ENCODE measurements at regions not wholly inside any gene's neighbourhood (a gene's known extent, or its start where the extent isn't known, plus 50 kb on each side); places are given as distances from the start of the nearest gene placed in this dataset.
A peak's percentile ranks its signal among the peaks of the same experiment; 100 is the strongest.

GRCh38 chr22:19621373-19622060 lies 92.8 kb upstream of the SEPTIN5 start:
- DNase-seq (ENCODE audit: low spot score) = no peak

- DNase-seq (ENCODE audit: low spot score) = no peak
Measured at GRCh38 chr22:19622061-19622441, 92.3 kb upstream of the SEPTIN5 start.

- DNase-seq (ENCODE audit: low spot score) = no peak
Measured at GRCh38 chr22:19625331-19626041, 88.8 kb upstream of the SEPTIN5 start.

GRCh38 chr22:19626042-19626587 lies 88.2 kb upstream of the SEPTIN5 start:
- DNase-seq (ENCODE audit: low spot score) = no peak

GRCh38 chr22:19626666-19627065 lies 87.6 kb upstream of the SEPTIN5 start:
- DNase-seq (ENCODE audit: low spot score) = no peak

GRCh38 chr22:19628038-19628776 lies 86.1 kb upstream of the SEPTIN5 start:
- DNase-seq (ENCODE audit: low spot score) = no peak

GRCh38 chr22:19629331-19629719 lies 85.0 kb upstream of the SEPTIN5 start:
- DNase-seq (ENCODE audit: low spot score) = no peak

GRCh38 chr22:19629720-19630419 lies 84.4 kb upstream of the SEPTIN5 start:
- peak; percentile 86 for DNase-seq (ENCODE audit: low spot score)

- no peak for DNase-seq (ENCODE audit: low spot score)
Measured at GRCh38 chr22:19630614-19631013, 83.7 kb upstream of the SEPTIN5 start.

- DNase-seq (ENCODE audit: low spot score) = no peak
Measured at GRCh38 chr22:19631899-19632667, 82.2 kb upstream of the SEPTIN5 start.

GRCh38 chr22:19632668-19633148 lies 81.6 kb upstream of the SEPTIN5 start:
- no peak for DNase-seq (ENCODE audit: low spot score)

- no peak for DNase-seq (ENCODE audit: low spot score)
Measured at GRCh38 chr22:19634226-19634975, 79.9 kb upstream of the SEPTIN5 start.

- DNase-seq (ENCODE audit: low spot score) = no peak
Measured at GRCh38 chr22:19635644-19636043, 78.7 kb upstream of the SEPTIN5 start.

- DNase-seq (ENCODE audit: low spot score) = no peak
Measured at GRCh38 chr22:19636696-19637407, 77.5 kb upstream of the SEPTIN5 start.

GRCh38 chr22:19637408-19638281 lies 76.7 kb upstream of the SEPTIN5 start:
- DNase-seq (ENCODE audit: low spot score) = no peak

GRCh38 chr22:19638282-19639015 lies 75.9 kb upstream of the SEPTIN5 start:
- no peak for DNase-seq (ENCODE audit: low spot score)

- no peak for DNase-seq (ENCODE audit: low spot score)
Measured at GRCh38 chr22:19639610-19640135, 74.6 kb upstream of the SEPTIN5 start.

GRCh38 chr22:19640306-19640705 lies 74.0 kb upstream of the SEPTIN5 start:
- no peak for DNase-seq (ENCODE audit: low spot score)

Measured in CD4-positive, alpha-beta T cell treated with Interleukin-15 for 4 hours (primary cell).